ENCODE measurements at regions not wholly inside any gene's neighbourhood (a gene's known extent, or its start where the extent isn't known, plus 50 kb on each side); places are given as distances from the start of the nearest gene placed in this dataset.

GRCh38 chr6:23140871-23141270, 571.5 kb downstream of the HDGFL1 start:
- H3K4me3 ChIP-seq (ENCODE audit: low read depth, low read length): no peak overlapping the region
- no peak for TF ChIP-seq CTCF (conservative IDR thresholded peaks at IDR 0.05; ENCODE audit: low read depth, low read length)
- DNase-seq (ENCODE audit: low read depth): no peak

- no peak for TF ChIP-seq CTCF (conservative IDR thresholded peaks at IDR 0.05; ENCODE audit: low read depth, low read length)
- no peak overlapping the region for H3K4me3 ChIP-seq (ENCODE audit: low read depth, low read length)
- DNase-seq (ENCODE audit: low read depth): no peak
Measured at GRCh38 chr6:23145781-23146180, 576.4 kb downstream of the HDGFL1 start.

GRCh38 chr6:23154159-23154558, 584.8 kb downstream of the HDGFL1 start:
- no peak for TF ChIP-seq CTCF (conservative IDR thresholded peaks at IDR 0.05; ENCODE audit: low read depth, low read length)
- H3K4me3 ChIP-seq (ENCODE audit: low read depth, low read length): no peak overlapping the region
- DNase-seq (ENCODE audit: low read depth): no peak

- TF ChIP-seq CTCF (conservative IDR thresholded peaks at IDR 0.05; ENCODE audit: low read depth, low read length): no peak
Measured at GRCh38 chr6:23170049-23170448, 600.7 kb downstream of the HDGFL1 start.

GRCh38 chr6:23173234-23173633, 603.9 kb downstream of the HDGFL1 start:
- TF ChIP-seq CTCF (conservative IDR thresholded peaks at IDR 0.05; ENCODE audit: low read depth, low read length): no peak
- DNase-seq (ENCODE audit: low read depth): no peak
- no peak overlapping the region for H3K4me3 ChIP-seq (ENCODE audit: low read depth, low read length)

More at GRCh38 chr6:23170049-23170448, 600.7 kb downstream of the HDGFL1 start:
- no peak for DNase-seq (ENCODE audit: low read depth)
- H3K4me3 ChIP-seq (ENCODE audit: low read depth, low read length): no peak overlapping the region

- TF ChIP-seq CTCF (conservative IDR thresholded peaks at IDR 0.05; ENCODE audit: low read depth, low read length): no peak
Measured at GRCh38 chr6:23174781-23175361, 605.5 kb downstream of the HDGFL1 start.

GRCh38 chr6:23175391-23175790, 606.0 kb downstream of the HDGFL1 start:
- no peak for DNase-seq (ENCODE audit: low read depth)
- no peak overlapping the region for H3K4me3 ChIP-seq (ENCODE audit: low read depth, low read length)
- TF ChIP-seq CTCF (conservative IDR thresholded peaks at IDR 0.05; ENCODE audit: low read depth, low read length): no peak

More at GRCh38 chr6:23174781-23175361, 605.5 kb downstream of the HDGFL1 start:
- H3K4me3 ChIP-seq (ENCODE audit: low read depth, low read length): no peak overlapping the region
- peak; percentile 65 for DNase-seq (ENCODE audit: low read depth)
